Gastroesophageal sphincter (tissue), 3 donors: ENCODE measurements at regions not wholly inside any gene's neighbourhood (a gene's known extent, or its start where the extent isn't known, plus 50 kb on each side); places are given as distances from the start of the nearest gene placed in this dataset.

ENCODE experiments used
- CTCF ChIP-seq, 4 experiments: fragments of 200-600 bp in 2 of 4; fragments of 450-650 bp in 2 of 4; sonication (generic) in 1 of 4; IDR thresholded peaks; one replicate each; pipeline ENCODE4 v1.5.1; 2017 to 2019; ENCODE audit warnings: antibody characterized with exemption in 4 of 4, mild to moderate bottlenecking in 2 of 4, moderate library complexity in 2 of 4
- POLR2A ChIP-seq, 2 donors: fragments of 450-650 bp; IDR thresholded peaks; one replicate each; pipeline ENCODE4 v1.6.1; 2017; ENCODE audit warnings: antibody characterized with exemption in 2 of 2, mild to moderate bottlenecking in 2 of 2, moderate library complexity in 1 of 2
- POLR2AphosphoS5 ChIP-seq: sonication (generic); formaldehyde crosslinking; IDR thresholded peaks from one replicate; pipeline ENCODE4 v1.6.1; 2017; ENCODE audit warnings: antibody characterized with exemption

- TF ChIP-seq POLR2AphosphoS5 (no peak), POLR2A (IDR thresholded peaks at IDR 0.05) (no peak), CTCF (IDR thresholded peaks at IDR 0.05) (no peak)
Measured at GRCh38 chr3:107933450-107933849, 157.4 kb downstream of the CD47 start.
